ENCODE measurements at regions not wholly inside any gene's neighbourhood (a gene's known extent, or its start where the extent isn't known, plus 50 kb on each side); places are given as distances from the start of the nearest gene placed in this dataset.

- Histone ChIP-seq H2BK5ac (ENCODE audit: low read length) (no peak overlapping the region), H3K23ac (ENCODE audit: low read depth, low read length, poor library complexity) (no peak overlapping the region), H3K14ac (ENCODE audit: low read length) (no peak overlapping the region), H3K36me3 (replicated peaks in 1 of 2; ENCODE audit: control insufficient read depth in 2 of 2, insufficient read depth in 2 of 2, low read length in 2 of 2) (peaks cover 0 to 41% of the 10 kb centered on the region in 2 donors), H2BK15ac (ENCODE audit: low read length) (no peak overlapping the region), H3K4me2 (ENCODE audit: insufficient read depth, low read length, poor library complexity, severe bottlenecking) (no peak overlapping the region), H2AK5ac (ENCODE audit: low read depth, low read length) (no peak overlapping the region), H2BK12ac (ENCODE audit: low read length) (no peak overlapping the region), H3K27me3 (ENCODE audit: control insufficient read depth in 3 of 3, insufficient read depth in 3 of 3, low read depth in 1 of 3, low read length in 3 of 3) (no peaks in the 10 kb centered on the region), H3K79me1 (ENCODE audit: low read depth, low read length) (no peaks in the 10 kb centered on the region), H3K27ac (replicated peaks; ENCODE audit: low read length) (no peak overlapping the region), H2AFZ (ENCODE audit: low read length) (no peak overlapping the region), H4K8ac (ENCODE audit: low read depth, low read length) (no peak overlapping the region), H3K4me1 (ENCODE audit: control insufficient read depth in 2 of 2, insufficient read depth in 1 of 2, low read depth in 1 of 2, low read length in 2 of 2) (peaks cover 0 to 2% of the 10 kb centered on the region in 2 donors), H3K4me3 (ENCODE audit: low read length in 2 of 2) (no peak overlapping the region), H4K91ac (ENCODE audit: low read depth, low read length, poor library complexity) (no peak overlapping the region), H3K9me3 (replicated peaks in 1 of 2; ENCODE audit: control insufficient read depth in 2 of 2, insufficient read depth in 1 of 2, low read depth in 1 of 2, low read length in 2 of 2) (no peaks in the 10 kb centered on the region), H2BK120ac (ENCODE audit: low read depth, low read length) (no peak overlapping the region), H3K9ac (ENCODE audit: low read depth, low read length, poor library complexity) (no peak overlapping the region), H3K4ac (ENCODE audit: low read length) (no peak overlapping the region), H3K18ac (ENCODE audit: low read length) (no peak overlapping the region)
- WGBS, 2 donors (ENCODE audit: extremely low coverage in 2 of 2, insufficient read length in 2 of 2, insufficient replicate concordance in 1 of 2) = no CpG with 5 or more reads among the region's 2 CpGs
- DNase-seq (ENCODE audit: low spot score) = no peak
Measured at GRCh38 chr20:19960745-19961144, 56.4 kb upstream of the NAA20 start.

- H2AFZ ChIP-seq (ENCODE audit: low read length) = no peak overlapping the region
- no peak overlapping the region for H2AK5ac ChIP-seq (ENCODE audit: low read depth, low read length)
- H3K79me1 ChIP-seq (ENCODE audit: low read depth, low read length) = no peaks in the 10 kb centered on the region
- H3K4me2 ChIP-seq (ENCODE audit: insufficient read depth, low read length, poor library complexity, severe bottlenecking) = no peak overlapping the region
- no peak overlapping the region for H3K23ac ChIP-seq (ENCODE audit: low read depth, low read length, poor library complexity)
- no peak for DNase-seq (ENCODE audit: low spot score)
- no peak overlapping the region for H3K18ac ChIP-seq (ENCODE audit: low read length)
- no peaks in the 10 kb centered on the region for H3K27me3 ChIP-seq (ENCODE audit: control insufficient read depth in 3 of 3, insufficient read depth in 3 of 3, low read depth in 1 of 3, low read length in 3 of 3)
- peaks cover 0 to 2% of the 10 kb centered on the region in 2 donors for H3K4me1 ChIP-seq (ENCODE audit: control insufficient read depth in 2 of 2, insufficient read depth in 1 of 2, low read depth in 1 of 2, low read length in 2 of 2)
- no peak overlapping the region for H2BK120ac ChIP-seq (ENCODE audit: low read depth, low read length)
- peaks cover 0 to 41% of the 10 kb centered on the region in 2 donors for H3K36me3 ChIP-seq (replicated peaks in 1 of 2; ENCODE audit: control insufficient read depth in 2 of 2, insufficient read depth in 2 of 2, low read length in 2 of 2)
- H3K4me3 ChIP-seq (ENCODE audit: low read length in 2 of 2) = no peak overlapping the region
- no peak overlapping the region for H2BK15ac ChIP-seq (ENCODE audit: low read length)
- no peak overlapping the region for H4K91ac ChIP-seq (ENCODE audit: low read depth, low read length, poor library complexity)
- no peak overlapping the region for H3K27ac ChIP-seq (replicated peaks; ENCODE audit: low read length)
- H4K8ac ChIP-seq (ENCODE audit: low read depth, low read length) = no peak overlapping the region
- no peak overlapping the region for H3K14ac ChIP-seq (ENCODE audit: low read length)
- no peak overlapping the region for H2BK5ac ChIP-seq (ENCODE audit: low read length)
- WGBS, 2 donors (ENCODE audit: extremely low coverage in 2 of 2, insufficient read length in 2 of 2, insufficient replicate concordance in 1 of 2) = no CpG with 5 or more reads among the region's 6 CpGs
- no peak overlapping the region for H2BK12ac ChIP-seq (ENCODE audit: low read length)
- no peak overlapping the region for H3K9ac ChIP-seq (ENCODE audit: low read depth, low read length, poor library complexity)
- no peaks in the 10 kb centered on the region for H3K9me3 ChIP-seq (replicated peaks in 1 of 2; ENCODE audit: control insufficient read depth in 2 of 2, insufficient read depth in 1 of 2, low read depth in 1 of 2, low read length in 2 of 2)
- H3K4ac ChIP-seq (ENCODE audit: low read length) = no peak overlapping the region
Measured at GRCh38 chr20:19961293-19961692, 55.9 kb upstream of the NAA20 start.

- Histone ChIP-seq H4K91ac (ENCODE audit: low read depth, low read length, poor library complexity) (no peak overlapping the region), H2BK15ac (ENCODE audit: low read length) (no peak overlapping the region), H3K4me2 (ENCODE audit: insufficient read depth, low read length, poor library complexity, severe bottlenecking) (no peak overlapping the region), H3K36me3 (replicated peaks in 1 of 2; ENCODE audit: control insufficient read depth in 2 of 2, insufficient read depth in 2 of 2, low read length in 2 of 2) (peaks cover 0 to 28% of the 10 kb centered on the region in 2 donors), H2AFZ (ENCODE audit: low read length) (no peak overlapping the region), H3K4me1 (ENCODE audit: control insufficient read depth in 2 of 2, insufficient read depth in 1 of 2, low read depth in 1 of 2, low read length in 2 of 2) (peaks cover 0 to 2% of the 10 kb centered on the region in 2 donors), H2BK5ac (ENCODE audit: low read length) (no peak overlapping the region), H2AK5ac (ENCODE audit: low read depth, low read length) (no peak overlapping the region), H3K9ac (ENCODE audit: low read depth, low read length, poor library complexity) (no peak overlapping the region), H3K18ac (ENCODE audit: low read length) (no peak overlapping the region), H3K27ac (replicated peaks; ENCODE audit: low read length) (no peak overlapping the region), H3K9me3 (replicated peaks in 1 of 2; ENCODE audit: control insufficient read depth in 2 of 2, insufficient read depth in 1 of 2, low read depth in 1 of 2, low read length in 2 of 2) (no peaks in the 10 kb centered on the region), H2BK120ac (ENCODE audit: low read depth, low read length) (no peak overlapping the region), H3K79me1 (ENCODE audit: low read depth, low read length) (no peaks in the 10 kb centered on the region), H4K8ac (ENCODE audit: low read depth, low read length) (no peak overlapping the region), H2BK12ac (ENCODE audit: low read length) (no peak overlapping the region), H3K4ac (ENCODE audit: low read length) (no peak overlapping the region), H3K4me3 (ENCODE audit: low read length in 2 of 2) (no peak overlapping the region), H3K27me3 (ENCODE audit: control insufficient read depth in 3 of 3, insufficient read depth in 3 of 3, low read depth in 1 of 3, low read length in 3 of 3) (no peaks in the 10 kb centered on the region), H3K14ac (ENCODE audit: low read length) (no peak overlapping the region), H3K23ac (ENCODE audit: low read depth, low read length, poor library complexity) (no peak overlapping the region)
- WGBS, 2 donors (ENCODE audit: extremely low coverage in 2 of 2, insufficient read length in 2 of 2, insufficient replicate concordance in 1 of 2) = 100% methylated on average over 1 of the region's 6 CpGs; no CpG with 5 or more reads in 1 of the 2 donors
- no peak for DNase-seq (ENCODE audit: low spot score)
Measured at GRCh38 chr20:19962958-19963357, 54.2 kb upstream of the NAA20 start.

- DNase-seq (ENCODE audit: low spot score) = no peak
- H3K4me1 ChIP-seq (ENCODE audit: control insufficient read depth in 2 of 2, insufficient read depth in 1 of 2, low read depth in 1 of 2, low read length in 2 of 2) = peaks cover 0 to 2% of the 10 kb centered on the region in 2 donors
- H4K8ac ChIP-seq (ENCODE audit: low read depth, low read length) = no peak overlapping the region
- no peak overlapping the region for H2AFZ ChIP-seq (ENCODE audit: low read length)
- no peak overlapping the region for H2BK12ac ChIP-seq (ENCODE audit: low read length)
- H3K36me3 ChIP-seq (replicated peaks in 1 of 2; ENCODE audit: control insufficient read depth in 2 of 2, insufficient read depth in 2 of 2, low read length in 2 of 2) = peaks cover 0 to 23% of the 10 kb centered on the region in 2 donors
- H3K4me2 ChIP-seq (ENCODE audit: insufficient read depth, low read length, poor library complexity, severe bottlenecking) = no peak overlapping the region
- no peak overlapping the region for H3K14ac ChIP-seq (ENCODE audit: low read length)
- no peak overlapping the region for H2BK5ac ChIP-seq (ENCODE audit: low read length)
- H2BK15ac ChIP-seq (ENCODE audit: low read length) = no peak overlapping the region
- no peaks in the 10 kb centered on the region for H3K27me3 ChIP-seq (ENCODE audit: control insufficient read depth in 3 of 3, insufficient read depth in 3 of 3, low read depth in 1 of 3, low read length in 3 of 3)
- H3K18ac ChIP-seq (ENCODE audit: low read length) = no peak overlapping the region
- WGBS, 2 donors (ENCODE audit: extremely low coverage in 2 of 2, insufficient read length in 2 of 2, insufficient replicate concordance in 1 of 2) = no CpG with 5 or more reads among the region's 15 CpGs
- H3K4me3 ChIP-seq (ENCODE audit: low read length in 2 of 2) = no peak overlapping the region
- H3K9ac ChIP-seq (ENCODE audit: low read depth, low read length, poor library complexity) = no peak overlapping the region
- no peak overlapping the region for H3K23ac ChIP-seq (ENCODE audit: low read depth, low read length, poor library complexity)
- H3K9me3 ChIP-seq (replicated peaks in 1 of 2; ENCODE audit: control insufficient read depth in 2 of 2, insufficient read depth in 1 of 2, low read depth in 1 of 2, low read length in 2 of 2) = no peaks in the 10 kb centered on the region
- H3K79me1 ChIP-seq (ENCODE audit: low read depth, low read length) = no peaks in the 10 kb centered on the region
- no peak overlapping the region for H3K4ac ChIP-seq (ENCODE audit: low read length)
- no peak overlapping the region for H4K91ac ChIP-seq (ENCODE audit: low read depth, low read length, poor library complexity)
- no peak overlapping the region for H2AK5ac ChIP-seq (ENCODE audit: low read depth, low read length)
- no peak overlapping the region for H3K27ac ChIP-seq (replicated peaks; ENCODE audit: low read length)
- H2BK120ac ChIP-seq (ENCODE audit: low read depth, low read length) = no peak overlapping the region
Measured at GRCh38 chr20:19964289-19965265, 52.6 kb upstream of the NAA20 start.

Data from neuronal stem cell (in vitro differentiated cells).